ENCODE measurements at regions not wholly inside any gene's neighbourhood (a gene's known extent, or its start where the extent isn't known, plus 50 kb on each side); places are given as distances from the start of the nearest gene placed in this dataset.

DNA sequence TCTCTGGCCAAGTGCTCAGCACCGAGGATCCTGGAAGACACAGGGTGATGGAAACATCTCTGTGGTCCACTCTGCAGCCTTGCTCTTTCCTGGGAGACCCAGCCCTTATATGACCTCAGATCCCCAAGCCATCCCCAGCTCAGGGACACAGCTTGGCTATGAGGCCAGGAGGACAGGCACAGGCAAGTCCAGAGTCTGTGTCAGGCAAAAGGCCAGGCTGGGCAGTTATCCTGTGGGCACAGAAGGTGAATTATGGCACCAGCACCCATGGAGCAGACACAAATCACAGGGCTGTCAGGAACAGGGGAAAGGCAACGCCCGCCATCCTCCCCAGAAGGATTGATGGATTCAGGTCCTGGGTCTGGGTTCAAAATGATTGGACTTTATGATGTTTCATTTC lies 52.1 kb upstream of the SCMH1 start:
- DNase-seq (ENCODE audit: low read depth) = no peak

DNA sequence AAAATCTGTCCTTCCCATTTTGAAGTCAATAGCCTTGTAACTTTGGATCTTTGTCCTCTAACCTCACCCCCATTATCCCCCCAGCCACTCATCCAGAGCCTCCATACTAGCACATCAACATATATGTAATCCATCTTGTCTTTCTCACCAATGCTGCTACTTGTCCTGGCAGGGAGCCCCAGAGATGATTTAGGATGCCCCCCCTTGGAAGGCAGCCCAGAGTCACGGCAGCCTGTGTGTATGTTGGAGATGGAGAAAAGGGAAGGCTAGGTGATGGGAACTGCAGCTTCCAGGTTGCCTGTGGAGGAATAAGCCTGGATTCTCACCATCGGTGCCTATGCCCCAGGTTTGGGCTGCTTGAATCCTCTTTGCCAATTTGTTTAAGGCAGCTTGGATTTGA lies 51.7 kb upstream of the SCMH1 start:
- H3K4me3 ChIP-seq (ENCODE audit: insufficient read depth, low read depth, low read length) = no peak overlapping the region
- H3K4me2 ChIP-seq (ENCODE audit: low read length) = no peak overlapping the region
- Mint-ChIP-seq H3K4me3 (ENCODE audit: unreplicated experiment) (no peak overlapping the region), H3K9me3 (ENCODE audit: unreplicated experiment) (peaks cover 2% of the 10 kb centered on the region), H3K36me3 (ENCODE audit: low read depth, unreplicated experiment) (no peaks in the 10 kb centered on the region), H3K27ac (ENCODE audit: unreplicated experiment) (no peak overlapping the region), H3K4me1 (ENCODE audit: low read depth, unreplicated experiment) (no peaks in the 10 kb centered on the region), H3K27me3 (ENCODE audit: low read depth, unreplicated experiment) (peaks cover 62% of the 10 kb centered on the region)
- no peak overlapping the region for H3K27ac ChIP-seq (ENCODE audit: low read depth, low read length)
- DNase-seq (ENCODE audit: low read depth) (no peak), FAIRE-seq (no peak)
- no peak overlapping the region for H3K9ac ChIP-seq (ENCODE audit: low read length)
- peaks cover 34% of the 10 kb centered on the region for H3K27me3 ChIP-seq (ENCODE audit: insufficient read depth, low read length)
- H2AFZ ChIP-seq (ENCODE audit: low read depth, low read length) = no peak overlapping the region
- no peaks in the 10 kb centered on the region for H3K36me3 ChIP-seq (ENCODE audit: insufficient read depth, low read length)
- H3K4me1 ChIP-seq (ENCODE audit: insufficient read depth, low read length) = no peaks in the 10 kb centered on the region
- no peaks in the 10 kb centered on the region for H3K79me2 ChIP-seq (ENCODE audit: insufficient read depth, low read length)
- no peaks in the 10 kb centered on the region for H4K20me1 ChIP-seq (ENCODE audit: insufficient read depth, low read length)
- H3K9me3 ChIP-seq (ENCODE audit: insufficient read depth, low read depth, low read length) = no peaks in the 10 kb centered on the region
- TF ChIP-seq, protein P1, sequence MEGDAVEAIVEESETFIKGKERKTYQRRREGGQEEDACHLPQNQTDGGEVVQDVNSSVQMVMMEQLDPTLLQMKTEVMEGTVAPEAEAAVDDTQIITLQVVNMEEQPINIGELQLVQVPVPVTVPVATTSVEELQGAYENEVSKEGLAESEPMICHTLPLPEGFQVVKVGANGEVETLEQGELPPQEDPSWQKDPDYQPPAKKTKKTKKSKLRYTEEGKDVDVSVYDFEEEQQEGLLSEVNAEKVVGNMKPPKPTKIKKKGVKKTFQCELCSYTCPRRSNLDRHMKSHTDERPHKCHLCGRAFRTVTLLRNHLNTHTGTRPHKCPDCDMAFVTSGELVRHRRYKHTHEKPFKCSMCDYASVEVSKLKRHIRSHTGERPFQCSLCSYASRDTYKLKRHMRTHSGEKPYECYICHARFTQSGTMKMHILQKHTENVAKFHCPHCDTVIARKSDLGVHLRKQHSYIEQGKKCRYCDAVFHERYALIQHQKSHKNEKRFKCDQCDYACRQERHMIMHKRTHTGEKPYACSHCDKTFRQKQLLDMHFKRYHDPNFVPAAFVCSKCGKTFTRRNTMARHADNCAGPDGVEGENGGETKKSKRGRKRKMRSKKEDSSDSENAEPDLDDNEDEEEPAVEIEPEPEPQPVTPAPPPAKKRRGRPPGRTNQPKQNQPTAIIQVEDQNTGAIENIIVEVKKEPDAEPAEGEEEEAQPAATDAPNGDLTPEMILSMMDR (IDR thresholded peaks at IDR 0.05; ENCODE audit: insufficient read depth, low read depth, low read length) = no peak
- no peak for TF ChIP-seq EZH2 (IDR thresholded peaks at IDR 0.05; ENCODE audit: insufficient read depth, low read length)

More for the DNA sequence above, 52.1 kb upstream of the SCMH1 start:
- Histone ChIP-seq H3K27ac (ENCODE audit: low read depth, low read length) (no peak overlapping the region), H3K27me3 (ENCODE audit: insufficient read depth, low read length) (peaks cover 35% of the 10 kb centered on the region), H2AFZ (ENCODE audit: low read depth, low read length) (no peak overlapping the region), H3K79me2 (ENCODE audit: insufficient read depth, low read length) (no peaks in the 10 kb centered on the region), H3K9ac (ENCODE audit: low read length) (no peak overlapping the region), H3K4me2 (ENCODE audit: low read length) (no peak overlapping the region), H3K4me3 (ENCODE audit: insufficient read depth, low read depth, low read length) (no peak overlapping the region), H3K4me1 (ENCODE audit: insufficient read depth, low read length) (no peaks in the 10 kb centered on the region), H4K20me1 (ENCODE audit: insufficient read depth, low read length) (no peaks in the 10 kb centered on the region), H3K9me3 (ENCODE audit: insufficient read depth, low read depth, low read length) (no peaks in the 10 kb centered on the region), H3K36me3 (ENCODE audit: insufficient read depth, low read length) (no peaks in the 10 kb centered on the region)
- no peak overlapping the region for H3K27ac Mint-ChIP-seq (ENCODE audit: unreplicated experiment)
- TF ChIP-seq, protein P1 (IDR thresholded peaks at IDR 0.05; ENCODE audit: insufficient read depth, low read depth, low read length) = no peak
- no peak for TF ChIP-seq EZH2 (IDR thresholded peaks at IDR 0.05; ENCODE audit: insufficient read depth, low read length)
- H3K4me1 Mint-ChIP-seq (ENCODE audit: low read depth, unreplicated experiment) = no peaks in the 10 kb centered on the region
- H3K9me3 Mint-ChIP-seq (ENCODE audit: unreplicated experiment) = peaks cover 2% of the 10 kb centered on the region
- FAIRE-seq = no peak
- H3K36me3 Mint-ChIP-seq (ENCODE audit: low read depth, unreplicated experiment) = no peaks in the 10 kb centered on the region
- peaks cover 62% of the 10 kb centered on the region for H3K27me3 Mint-ChIP-seq (ENCODE audit: low read depth, unreplicated experiment)
- H3K4me3 Mint-ChIP-seq (ENCODE audit: unreplicated experiment) = no peak overlapping the region

Data from astrocyte (in vitro differentiated cells and primary cell).